SU-DHL-6 (cell line): ENCODE measurements at regions not wholly inside any gene's neighbourhood (a gene's known extent, or its start where the extent isn't known, plus 50 kb on each side); places are given as distances from the start of the nearest gene placed in this dataset.

Experiments
- EZH2phosphoT487 ChIP-seq: fragments of 200-600 bp; sonication (generic), shearing (Covaris generic); conservative IDR thresholded peaks from 2 replicates; pipeline ENCODE4 v1.6.1; 2018; ENCODE audit warnings: mild to moderate bottlenecking, antibody characterized with exemption, low read length, moderate library complexity, mixed read lengths
- TF ChIP-seq, protein P1 (sequence below): fragments of 200-600 bp; sonication (generic); IDR thresholded peaks from one replicate; pipeline ENCODE4 v1.5.1; 2017; ENCODE audit warnings: antibody characterized with exemption, mild to moderate bottlenecking, low read length, moderate library complexity; ENCODE audit not compliant: insufficient read depth, poor library complexity, severe bottlenecking

DNA sequence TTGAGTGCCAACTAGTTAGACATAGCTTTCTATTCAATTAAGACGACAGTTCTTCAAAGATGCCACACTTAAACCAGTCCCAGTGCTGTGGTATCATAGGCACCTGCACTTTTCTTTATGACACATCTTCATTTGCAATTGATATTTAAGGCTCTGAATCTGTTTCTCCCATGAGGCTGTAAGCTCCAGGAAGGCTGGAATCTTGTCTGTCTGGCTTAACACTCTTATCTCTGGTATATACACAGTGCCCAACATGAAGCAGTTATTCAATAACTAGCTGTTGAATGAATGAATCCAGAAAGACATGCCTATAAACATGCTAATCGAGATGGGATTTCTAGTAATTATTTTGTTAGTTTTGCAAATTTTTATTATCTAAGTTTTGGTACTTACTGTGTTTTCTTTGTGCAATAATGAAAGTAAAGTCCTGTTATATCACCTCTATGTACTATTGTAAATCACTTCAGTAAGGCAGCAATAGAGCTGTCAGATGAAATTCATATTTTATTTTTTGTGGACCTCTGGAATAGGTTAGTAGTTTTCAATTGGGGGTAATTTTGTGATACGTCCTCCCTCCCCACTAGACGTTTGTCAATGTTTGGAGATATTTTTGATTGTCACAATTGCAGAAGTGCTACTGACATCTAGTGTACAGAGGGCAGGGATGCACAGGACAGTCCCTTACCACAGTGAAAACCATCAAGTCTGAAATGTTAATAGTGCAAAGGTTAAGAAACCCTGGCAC, 51.3 kb upstream of the STEAP4 start:
- TF ChIP-seq, protein P1, sequence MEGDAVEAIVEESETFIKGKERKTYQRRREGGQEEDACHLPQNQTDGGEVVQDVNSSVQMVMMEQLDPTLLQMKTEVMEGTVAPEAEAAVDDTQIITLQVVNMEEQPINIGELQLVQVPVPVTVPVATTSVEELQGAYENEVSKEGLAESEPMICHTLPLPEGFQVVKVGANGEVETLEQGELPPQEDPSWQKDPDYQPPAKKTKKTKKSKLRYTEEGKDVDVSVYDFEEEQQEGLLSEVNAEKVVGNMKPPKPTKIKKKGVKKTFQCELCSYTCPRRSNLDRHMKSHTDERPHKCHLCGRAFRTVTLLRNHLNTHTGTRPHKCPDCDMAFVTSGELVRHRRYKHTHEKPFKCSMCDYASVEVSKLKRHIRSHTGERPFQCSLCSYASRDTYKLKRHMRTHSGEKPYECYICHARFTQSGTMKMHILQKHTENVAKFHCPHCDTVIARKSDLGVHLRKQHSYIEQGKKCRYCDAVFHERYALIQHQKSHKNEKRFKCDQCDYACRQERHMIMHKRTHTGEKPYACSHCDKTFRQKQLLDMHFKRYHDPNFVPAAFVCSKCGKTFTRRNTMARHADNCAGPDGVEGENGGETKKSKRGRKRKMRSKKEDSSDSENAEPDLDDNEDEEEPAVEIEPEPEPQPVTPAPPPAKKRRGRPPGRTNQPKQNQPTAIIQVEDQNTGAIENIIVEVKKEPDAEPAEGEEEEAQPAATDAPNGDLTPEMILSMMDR, result peak; percentile 76
- no peak for TF ChIP-seq EZH2phosphoT487
